Activated CD4-positive, alpha-beta T cell treated with anti-CD3 and anti-CD28 coated beads, Interleukin-2, amount 50 U/mL, for 48 hours (primary cell): ENCODE measurements at regions not wholly inside any gene's neighbourhood (a gene's known extent, or its start where the extent isn't known, plus 50 kb on each side); places are given as distances from the start of the nearest gene placed in this dataset.

Experiments
- DNase-seq, 2 experiments: peaks; one replicate each; pipeline ENCODE4 v3.0.0-alpha.2; 2020

DNA sequence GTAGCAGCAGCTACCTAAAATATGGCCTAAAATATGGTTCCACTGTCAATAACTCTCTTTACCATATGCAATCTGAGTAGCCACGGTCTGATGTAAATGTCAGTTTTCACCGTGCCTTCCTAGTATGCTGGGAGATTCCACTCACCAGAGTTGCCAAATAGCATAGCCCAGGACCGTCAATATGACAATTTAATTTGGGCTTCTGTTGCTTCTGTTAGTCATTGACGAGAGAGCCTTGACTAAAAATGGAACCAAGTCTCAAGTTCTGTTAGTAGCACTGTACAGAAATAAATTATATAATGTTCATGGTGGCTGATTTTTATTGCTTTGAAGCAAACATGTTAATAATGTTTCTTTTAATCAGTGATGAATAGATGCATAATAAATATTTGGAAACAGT, 348.4 kb downstream of the BCAT1 start:
- no peak for DNase-seq

DNA sequence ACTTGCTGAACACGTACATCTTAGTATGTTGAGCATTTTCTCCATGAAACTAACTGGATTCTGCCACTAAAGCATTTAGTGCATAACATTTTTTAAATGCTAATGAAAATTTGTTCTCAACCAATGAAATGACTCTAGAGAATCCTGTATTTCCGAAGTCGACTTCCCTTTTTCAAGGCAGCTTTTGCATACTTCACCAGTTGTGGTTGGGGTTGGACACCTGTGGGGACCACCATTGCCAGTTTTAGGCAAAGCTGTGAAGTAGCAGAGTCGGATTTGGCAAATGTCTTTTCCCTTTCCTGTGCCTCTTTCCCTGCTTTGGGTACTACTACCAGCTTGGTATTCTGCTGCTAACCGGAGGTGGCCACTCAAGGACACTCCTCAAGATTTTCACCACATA, 349.2 kb downstream of the BCAT1 start:
- no peak for DNase-seq

DNA sequence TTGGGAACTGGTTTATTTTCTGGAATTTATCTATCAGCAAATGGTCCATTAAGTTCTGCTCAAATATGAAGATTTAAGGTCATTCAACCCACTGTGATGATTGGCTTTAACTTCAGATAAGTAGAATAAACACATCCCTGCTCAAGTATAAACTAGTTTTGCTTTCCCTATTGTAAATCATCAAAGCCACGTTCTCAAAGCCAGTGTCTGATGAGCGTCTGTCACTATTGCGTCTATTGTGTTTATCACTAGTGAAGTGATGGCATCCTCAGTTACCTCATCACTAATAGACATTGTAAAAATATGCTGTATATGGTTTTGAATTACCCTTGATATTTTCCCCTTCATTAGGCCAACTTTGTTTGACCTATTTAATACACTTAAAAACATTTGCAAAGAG, 351.3 kb downstream of the BCAT1 start:
- no peak for DNase-seq

DNA sequence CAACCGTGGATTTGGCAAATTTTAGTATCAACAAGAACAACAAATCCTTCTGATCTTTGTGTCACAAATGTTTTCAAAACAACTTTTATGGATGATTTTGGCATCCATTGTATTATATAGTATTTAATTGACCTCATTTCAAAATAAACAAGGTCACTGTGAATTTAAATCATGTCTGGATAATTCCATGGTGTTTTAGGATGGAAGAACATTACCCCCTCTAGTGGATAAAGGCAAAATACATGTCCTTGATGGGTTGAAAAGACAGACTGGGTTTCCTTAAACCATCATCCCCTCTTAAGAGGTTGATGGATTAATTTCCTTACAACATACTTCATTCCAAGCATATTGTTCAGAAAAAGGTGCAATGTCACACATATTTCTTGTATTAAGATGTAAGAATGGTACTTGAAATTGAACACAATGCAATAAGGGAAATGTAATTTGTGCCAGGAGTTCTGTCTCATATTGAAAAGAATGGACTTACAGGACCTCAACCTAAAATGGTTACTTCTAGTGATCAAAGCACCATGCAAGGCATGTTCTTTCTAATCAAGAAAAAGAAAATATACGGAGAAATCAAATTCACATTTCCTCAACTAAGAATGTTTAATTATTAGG, 352.0 kb downstream of the BCAT1 start:
- DNase-seq = no peak

DNA sequence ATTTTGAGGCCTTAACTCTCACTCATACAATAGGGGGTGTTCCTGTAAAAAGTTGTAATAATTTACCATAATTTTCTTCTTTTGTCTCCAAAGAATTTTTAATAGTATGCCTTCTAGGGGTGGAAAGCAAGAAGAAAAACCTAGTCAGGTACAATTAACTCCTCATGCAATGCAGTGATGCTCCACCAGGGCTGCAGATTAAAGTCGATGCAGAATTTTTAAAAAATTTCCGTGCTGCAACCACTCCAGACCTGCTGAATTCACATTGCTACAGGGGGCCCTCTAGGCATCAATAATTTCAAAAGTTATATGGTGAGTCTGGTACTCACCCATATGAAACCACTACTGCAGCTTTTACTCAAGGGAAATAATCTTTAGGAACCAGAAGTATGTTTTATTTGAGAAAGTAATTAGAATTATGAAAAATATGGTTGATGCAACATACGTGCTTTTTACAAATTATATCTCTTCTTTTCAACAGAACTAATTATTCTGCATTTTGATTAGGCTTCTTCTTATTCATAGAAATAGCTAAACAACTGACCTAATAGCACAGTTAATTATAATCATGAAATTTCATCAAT, 353.2 kb downstream of the BCAT1 start:
- DNase-seq = no peak

DNA sequence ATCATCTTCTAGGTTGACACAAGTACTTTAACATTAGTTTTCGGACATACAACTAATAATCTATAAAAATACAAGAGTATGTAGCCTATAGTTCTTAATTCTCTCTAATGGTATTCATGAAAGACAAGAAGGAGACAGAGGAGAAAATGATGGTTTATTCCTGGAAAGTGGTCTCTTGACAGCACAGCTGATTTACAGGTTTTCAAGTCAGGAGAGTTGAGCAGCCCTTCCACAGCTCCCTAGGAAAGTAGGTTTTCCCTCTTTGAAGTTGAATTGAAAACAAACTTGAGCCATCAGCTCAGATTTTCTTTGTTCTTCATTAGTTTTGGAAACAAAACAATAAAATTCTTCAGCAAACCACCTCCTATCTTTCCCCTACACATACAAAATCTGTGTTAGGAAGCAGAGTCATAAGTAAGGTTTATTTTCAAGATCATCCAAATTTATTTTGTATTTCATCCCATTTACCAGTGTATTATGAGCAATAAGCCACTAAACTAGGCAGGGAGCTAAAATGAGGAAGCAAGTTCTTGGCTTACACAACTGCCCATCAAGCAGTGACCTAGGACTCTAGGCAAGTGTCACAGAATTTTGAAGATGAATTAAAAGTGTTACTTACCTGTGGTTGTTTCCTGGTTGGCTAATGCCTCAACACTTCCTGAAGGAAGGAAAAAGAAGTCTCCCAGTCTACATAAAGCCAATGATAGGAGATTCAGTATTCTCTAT, 357.0 kb downstream of the BCAT1 start:
- DNase-seq = no peak

DNA sequence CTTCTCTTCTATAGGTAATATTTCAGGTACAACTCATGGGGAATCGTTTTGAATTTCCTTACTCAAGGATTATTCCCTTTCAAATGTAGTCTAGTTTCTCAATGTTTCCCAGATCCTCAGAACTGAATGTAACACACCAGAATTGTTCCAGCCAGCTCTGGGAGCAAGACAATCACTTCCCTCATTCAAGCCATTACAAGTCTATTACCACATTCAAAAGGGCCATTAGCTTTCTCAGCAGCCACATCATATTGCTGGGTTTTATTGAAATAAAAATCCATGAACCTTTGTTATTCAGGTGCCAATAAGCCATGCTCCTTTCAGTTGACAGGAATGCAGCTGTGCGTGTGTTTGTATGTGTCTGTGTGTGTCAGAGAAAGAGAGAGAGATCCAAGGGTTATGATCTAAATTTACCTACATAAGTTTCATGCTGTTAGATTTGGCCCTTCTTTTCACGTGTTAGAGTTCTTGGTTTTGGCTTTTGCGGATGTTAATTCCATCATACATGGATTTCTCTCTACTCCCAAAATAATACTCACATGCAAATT, 357.7 kb downstream of the BCAT1 start:
- DNase-seq = no peak

DNA sequence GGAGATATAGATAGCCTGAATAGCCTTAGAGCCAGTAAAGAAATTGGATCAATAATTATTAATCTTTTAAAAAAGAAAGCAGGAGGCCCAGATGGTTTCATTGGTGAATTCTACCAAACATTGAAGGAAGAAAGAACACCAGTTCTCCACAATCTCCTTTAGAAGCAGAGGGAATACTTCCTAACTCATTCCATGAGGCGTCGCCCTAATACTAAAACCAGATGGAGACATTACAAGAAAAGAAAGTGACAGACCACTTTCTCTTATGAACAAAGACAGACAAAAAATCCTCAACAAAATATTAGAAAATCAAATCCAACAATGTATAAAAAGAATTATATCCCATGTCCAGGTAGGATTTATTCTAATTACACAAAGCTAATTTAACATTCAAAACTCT, 362.6 kb downstream of the BCAT1 start:
- no peak for DNase-seq

DNA sequence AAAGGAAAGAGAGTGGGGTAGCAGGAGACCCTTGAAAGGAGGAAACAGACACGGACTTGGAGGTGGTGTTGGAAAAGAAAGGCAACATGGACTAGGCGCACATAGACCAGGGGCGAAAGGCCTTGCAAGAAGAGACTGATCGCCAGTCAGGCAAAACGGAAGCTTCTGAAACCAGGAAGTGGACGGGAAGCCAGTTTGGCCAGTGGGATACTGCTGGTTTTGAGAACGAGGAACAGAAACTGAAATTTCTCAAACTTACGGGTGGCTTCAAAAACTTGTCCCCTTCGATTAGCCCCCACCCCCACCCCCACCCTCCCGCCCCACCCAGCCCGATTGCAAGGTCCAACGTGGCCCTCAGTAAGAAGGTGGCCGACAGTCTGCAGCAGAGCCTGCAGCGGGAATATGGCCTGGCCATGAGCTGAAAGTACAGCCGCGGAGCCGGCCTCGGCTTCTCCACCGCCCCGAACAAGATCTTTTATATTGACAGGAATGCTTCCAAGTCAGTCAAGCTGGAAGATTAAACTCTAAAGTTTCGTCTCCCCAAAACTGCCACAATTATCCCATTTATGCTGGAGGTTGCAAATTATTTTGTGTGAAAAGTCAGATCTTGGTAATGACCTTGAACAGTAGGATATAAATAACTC, 364.7 kb downstream of the BCAT1 start:
- no peak for DNase-seq

DNA sequence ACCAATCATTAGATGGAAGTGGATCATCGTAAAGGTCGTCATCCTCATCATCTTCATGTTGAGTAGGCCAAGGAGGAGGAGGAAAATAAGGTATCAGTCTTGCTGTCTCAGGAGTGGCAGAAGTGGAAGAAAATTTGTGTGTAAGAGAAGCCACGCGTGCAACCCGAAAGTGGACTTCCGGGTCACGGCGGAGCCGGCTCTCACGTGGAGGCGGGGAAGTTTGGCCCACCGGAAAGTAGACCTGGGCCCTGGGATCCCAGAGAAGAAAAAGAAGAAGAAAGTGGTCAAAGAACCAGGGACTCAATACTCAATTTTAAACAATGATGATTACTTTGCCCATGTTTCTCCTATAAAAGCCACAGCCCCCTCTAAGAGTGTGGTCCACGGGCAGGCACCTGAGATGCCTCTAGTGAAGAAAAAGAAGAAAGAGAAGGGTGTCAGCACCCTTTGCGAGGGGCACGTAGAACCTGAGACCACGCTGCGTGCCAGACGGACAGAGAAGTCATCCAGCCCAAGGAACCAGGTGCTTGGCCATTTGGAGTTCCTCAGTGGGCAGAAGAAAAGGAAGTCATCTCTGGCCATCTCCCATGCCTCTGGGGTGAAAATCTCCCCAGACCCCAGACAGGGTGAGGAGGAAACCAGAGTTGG, 365.8 kb downstream of the BCAT1 start:
- no peak for DNase-seq

DNA sequence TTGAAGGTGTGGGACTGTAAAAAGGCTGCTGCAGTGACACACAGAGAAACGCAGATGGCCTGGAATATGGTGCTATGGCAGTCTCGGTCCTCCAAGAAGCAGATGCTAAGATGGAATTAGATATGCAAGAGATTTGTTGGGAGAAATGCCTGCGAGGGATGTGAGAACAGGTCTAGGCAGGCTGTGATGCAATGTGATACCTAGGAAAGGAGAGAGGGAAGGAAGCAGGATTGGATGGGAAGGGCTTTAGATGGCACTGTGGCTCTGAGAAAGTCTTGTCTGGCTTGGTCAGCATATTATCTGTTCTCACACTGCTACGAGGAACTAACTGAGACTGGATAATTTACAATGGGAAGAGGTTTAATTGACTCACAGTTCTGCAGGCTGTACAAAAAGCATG, 374.4 kb downstream of the BCAT1 start:
- no peak for DNase-seq

DNA sequence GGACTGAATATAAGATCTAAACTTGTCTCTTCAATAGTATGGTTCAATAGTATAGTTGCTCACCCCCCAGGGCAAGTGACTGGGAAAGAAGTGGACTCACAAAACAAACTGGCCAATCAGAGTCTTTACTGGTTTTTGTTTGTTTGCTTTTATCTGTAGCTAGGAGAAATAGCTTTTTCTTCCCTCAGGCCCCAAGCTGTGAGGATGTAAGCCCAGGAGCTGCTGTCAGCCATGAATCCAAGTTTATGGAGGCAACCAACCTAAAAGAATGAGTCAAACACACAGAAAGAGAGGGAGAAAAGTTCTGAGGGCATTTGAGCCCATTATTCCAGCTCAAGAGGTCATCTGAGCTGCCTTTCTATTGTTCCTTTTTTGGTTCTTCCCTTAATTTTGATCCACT, 375.3 kb downstream of the BCAT1 start:
- no peak for DNase-seq

DNA sequence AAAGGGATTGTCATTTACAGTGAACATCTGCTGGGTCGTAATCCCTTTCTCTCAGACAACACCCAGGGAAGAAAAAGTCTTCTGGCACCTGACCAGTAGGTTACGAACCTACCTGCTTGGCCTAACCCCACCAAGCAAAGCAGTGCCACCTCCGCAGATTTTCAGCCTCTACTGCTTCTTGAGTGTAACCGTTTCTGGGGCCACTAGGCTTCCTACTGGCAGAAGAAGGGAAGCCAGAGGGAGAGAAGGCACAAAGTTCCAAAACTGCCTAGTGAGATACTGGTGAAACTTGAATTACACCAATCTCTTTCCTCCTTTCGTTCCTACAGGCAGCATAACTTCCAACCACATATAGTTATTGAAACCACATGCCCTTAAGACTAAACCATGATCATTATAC, 383.6 kb downstream of the BCAT1 start:
- no peak for DNase-seq

DNA sequence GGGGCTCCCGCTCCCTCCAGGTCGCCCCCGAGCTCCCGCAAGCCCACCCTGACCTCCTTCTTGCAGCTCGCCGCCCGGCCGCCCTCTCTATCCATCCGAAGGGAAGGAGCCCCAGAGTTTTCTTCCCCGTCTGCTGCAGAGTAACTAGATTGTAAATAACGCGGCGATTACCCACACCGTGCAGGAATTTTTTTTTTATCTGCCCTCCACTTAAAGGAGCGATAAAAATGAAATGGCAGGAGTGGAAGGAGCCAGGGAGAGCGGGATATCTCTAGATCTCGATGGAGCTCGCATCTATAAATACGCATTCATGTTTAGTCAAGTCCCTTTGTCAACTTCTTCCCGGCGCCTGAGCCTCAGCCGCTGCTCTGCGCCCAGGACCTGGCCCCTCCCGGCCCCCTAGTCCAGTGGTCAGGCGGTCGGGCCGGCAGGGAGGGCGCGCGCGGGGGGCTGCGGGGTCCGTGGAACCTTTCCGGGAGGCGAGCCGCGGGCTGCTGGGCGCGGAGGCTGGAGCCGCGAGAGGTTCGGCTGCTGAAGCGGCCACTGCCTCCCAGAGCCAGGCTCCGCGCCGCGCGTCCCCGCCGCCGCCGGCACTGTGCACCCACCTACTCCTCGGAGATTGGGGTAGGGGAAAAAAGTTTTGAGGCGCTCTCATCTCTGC, 386.0 kb downstream of the BCAT1 start:
- DNase-seq = peak in 1 of 2 experiments; percentile 13

DNA sequence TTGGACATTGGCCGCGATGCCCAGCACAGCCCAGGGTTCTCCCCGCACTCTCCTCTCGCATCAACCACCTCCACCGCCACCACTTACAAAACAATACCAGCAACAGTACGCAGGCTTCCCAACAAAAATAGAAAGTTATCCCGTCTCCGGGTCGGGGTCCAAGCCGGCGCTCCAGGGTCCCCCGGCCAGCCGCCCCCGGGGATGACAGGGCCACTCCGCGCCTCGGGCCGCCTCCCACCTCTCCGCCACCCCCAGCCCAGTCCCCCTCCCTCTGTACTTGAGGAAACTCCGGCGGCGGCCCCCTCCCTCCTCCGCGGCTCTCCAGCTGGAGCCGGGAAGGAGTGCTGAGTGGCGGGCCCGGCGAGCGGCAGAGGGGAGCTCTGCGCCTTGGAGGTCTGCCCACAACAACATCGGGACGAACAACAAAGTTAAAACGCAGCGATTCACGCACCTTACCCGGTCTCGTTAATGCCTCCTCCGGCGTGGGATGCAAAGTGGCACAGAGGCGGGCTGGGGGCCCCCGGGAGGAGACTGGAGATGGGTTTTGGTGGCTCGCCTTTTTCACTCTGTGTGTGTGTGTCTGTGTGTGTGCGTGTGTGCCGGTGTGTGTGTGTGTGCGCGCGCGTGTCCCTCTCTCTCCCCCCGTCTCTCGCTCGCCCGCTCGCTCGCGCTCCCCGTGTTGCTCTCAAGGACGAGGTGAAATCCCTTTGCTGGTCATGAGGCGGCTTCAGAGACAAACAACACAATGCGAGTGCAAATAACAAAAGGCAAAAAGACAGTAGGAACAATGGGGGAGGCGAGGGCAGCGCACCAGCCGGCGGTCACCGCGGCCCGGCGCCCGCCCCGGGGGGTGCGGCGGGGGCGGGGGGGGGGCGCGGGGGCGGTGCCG, 386.8 kb downstream of the BCAT1 start:
- peak; percentile 5 to 8 for DNase-seq

DNA sequence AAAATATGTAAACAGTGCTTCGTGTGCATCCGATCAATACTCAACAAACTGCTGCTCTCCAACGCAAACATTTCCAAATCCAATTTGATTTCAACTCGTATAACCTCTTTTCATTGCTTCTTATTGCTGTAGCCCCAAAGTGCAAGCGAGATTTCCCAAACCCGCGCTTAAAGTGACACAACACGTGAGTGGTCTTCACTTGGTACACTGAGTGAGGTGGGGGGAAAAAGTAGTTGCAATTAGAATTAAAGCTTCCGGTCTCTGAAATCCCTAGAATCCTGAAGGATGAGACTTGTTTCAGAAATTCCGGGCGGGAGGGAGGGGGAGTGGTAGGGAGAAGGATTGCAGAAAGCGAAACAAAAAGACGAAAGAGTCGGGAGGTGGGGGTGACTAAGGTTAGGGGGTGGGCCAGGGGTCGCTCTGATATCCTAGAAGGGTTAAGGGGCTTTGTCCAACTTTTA, 387.5 kb downstream of the BCAT1 start:
- no peak for DNase-seq

DNA sequence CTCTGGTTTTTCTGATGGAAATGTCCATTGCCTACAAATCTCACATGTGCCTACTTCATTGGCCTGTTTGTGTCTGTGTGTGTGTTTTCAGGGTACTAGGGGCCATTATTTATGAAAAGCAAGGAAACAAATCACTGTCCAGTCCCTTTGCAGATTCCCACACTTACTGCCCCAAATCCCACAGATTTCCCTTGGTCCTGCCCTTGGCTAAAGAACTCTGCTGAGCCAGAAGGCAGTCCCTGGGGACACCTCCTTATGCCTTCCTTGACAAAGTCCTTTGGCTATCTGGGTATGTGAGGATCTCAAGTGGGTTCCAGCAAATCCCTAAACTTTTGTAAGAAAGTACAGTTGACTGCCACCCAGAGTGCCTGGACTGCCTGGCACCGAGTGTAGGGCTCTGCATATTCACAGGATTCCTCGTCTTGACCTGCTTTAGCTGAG, 388.1 kb downstream of the BCAT1 start:
- DNase-seq = no peak

DNA sequence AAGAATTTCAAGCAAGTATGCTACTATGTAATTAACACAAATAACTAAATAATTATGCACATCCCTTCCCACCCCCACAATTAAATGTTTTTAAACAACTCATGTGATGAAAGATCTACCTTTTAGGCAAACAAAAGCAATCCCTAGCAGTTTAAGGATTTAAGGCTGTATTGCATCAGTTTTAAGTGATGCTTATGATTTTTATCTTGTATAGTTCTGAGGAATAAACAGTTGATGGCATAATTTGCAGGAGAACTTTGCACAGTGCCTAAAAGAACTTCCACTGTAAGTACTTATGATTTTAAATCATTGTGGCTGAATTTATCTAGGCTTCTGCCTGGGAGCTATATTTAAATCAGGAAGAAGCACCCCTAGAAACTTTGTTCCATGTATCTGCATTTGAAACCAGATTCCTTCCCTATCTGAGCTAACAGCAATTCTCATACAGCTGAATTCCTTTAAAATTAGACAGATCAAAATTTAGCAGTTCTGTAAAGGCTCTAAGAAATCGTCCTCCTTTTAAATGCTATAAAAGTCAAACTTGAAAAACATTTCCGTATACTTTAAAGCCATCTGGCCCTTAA, 388.6 kb downstream of the BCAT1 start:
- DNase-seq = no peak

DNA sequence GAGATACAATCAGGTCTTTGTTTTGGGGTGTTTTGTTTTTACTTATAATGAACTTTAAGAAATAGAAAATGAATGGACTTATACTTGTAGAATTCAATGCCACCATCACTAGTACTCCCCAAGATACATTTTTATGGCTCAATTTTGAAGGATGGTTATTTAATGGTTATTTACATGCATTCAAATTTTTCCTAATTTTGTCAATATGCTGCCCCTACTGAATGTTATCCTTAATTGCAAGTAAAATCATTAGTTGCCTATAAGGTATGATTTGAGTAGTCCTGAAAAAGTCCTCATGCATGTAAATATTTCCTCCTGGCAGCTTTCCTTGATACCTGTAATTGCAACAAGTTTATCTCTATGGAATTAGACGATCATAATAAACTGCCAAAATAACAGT, 391.2 kb downstream of the BCAT1 start:
- no peak for DNase-seq

DNA sequence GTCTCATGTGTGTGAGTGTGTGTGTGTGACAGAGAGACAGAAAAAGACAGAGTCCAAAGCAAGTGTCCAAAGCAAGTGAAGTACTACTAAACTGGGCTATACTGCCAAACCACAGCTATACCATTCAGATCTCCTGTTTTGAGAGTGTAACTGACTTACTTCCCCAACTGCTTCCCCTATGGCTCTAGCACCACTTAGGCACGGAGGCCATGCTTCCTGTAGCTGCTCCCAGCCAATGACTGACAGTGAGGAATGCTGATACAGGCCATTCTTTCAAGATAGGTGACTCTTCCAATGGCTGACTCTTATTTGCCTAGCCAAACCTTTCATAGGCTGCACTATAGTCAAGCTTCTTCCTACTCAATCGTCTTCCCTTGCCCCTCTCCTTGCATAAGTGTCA, 393.2 kb downstream of the BCAT1 start:
- DNase-seq = no peak
